Mesendoderm (in vitro differentiated cells): ENCODE measurements at regions not wholly inside any gene's neighbourhood (a gene's known extent, or its start where the extent isn't known, plus 50 kb on each side); places are given as distances from the start of the nearest gene placed in this dataset.
A peak's percentile ranks its signal among the peaks of the same experiment; 100 is the strongest.

Experiments
- DNase-seq: peaks from one replicate; pipeline ENCODE4 v3.0.0; 2013
- H2AK5ac ChIP-seq: 2 replicates; pipeline ENCODE4 v1.6.1; 2013; ENCODE audit warnings: low read length, inconsistent platforms
- H2BK120ac ChIP-seq: 2 replicates; pipeline ENCODE4 v1.6.1; 2013; ENCODE audit warnings: low read depth, mild to moderate bottlenecking, low read length, moderate library complexity, mixed read lengths
- H2BK15ac ChIP-seq: replicated peaks from 2 replicates; pipeline ENCODE4 v1.6.1; 2013; ENCODE audit warnings: low read depth, mild to moderate bottlenecking, moderate library complexity
- H2BK5ac ChIP-seq: 2 replicates; pipeline ENCODE4 v1.6.1; 2013; ENCODE audit warnings: low read length, inconsistent platforms
- H3K18ac ChIP-seq: 2 replicates; pipeline ENCODE4 v1.6.1; 2013; ENCODE audit warnings: mild to moderate bottlenecking, low read length, mixed read lengths
- H3K23ac ChIP-seq: one replicate; pipeline ENCODE4 v1.6.1; 2013; ENCODE audit warnings: low read length
- H3K27ac ChIP-seq: 2 replicates; pipeline ENCODE4 v1.5.1; 2013; ENCODE audit warnings: low read depth, mild to moderate bottlenecking, inconsistent platforms, low read length, moderate library complexity
- H3K27me3 ChIP-seq: 2 replicates; pipeline ENCODE4 v1.6.1; 2013; ENCODE audit warnings: low read length, control low read depth, mild to moderate bottlenecking, inconsistent platforms; ENCODE audit not compliant: insufficient read depth, poor library complexity
- H3K36me3 ChIP-seq: 2 replicates; pipeline ENCODE4 v1.6.1; 2013; ENCODE audit warnings: low read length, inconsistent platforms; ENCODE audit not compliant: control insufficient read depth, insufficient read depth
- H3K4ac ChIP-seq: one replicate; pipeline ENCODE4 v1.6.1; 2013; ENCODE audit warnings: low read depth, mild to moderate bottlenecking, low read length, moderate library complexity
- H3K4me1 ChIP-seq: 2 replicates; pipeline ENCODE4 v1.6.1; 2013; ENCODE audit warnings: low read depth, low read length, inconsistent platforms; ENCODE audit not compliant: control insufficient read depth
- H3K4me2 ChIP-seq: 2 replicates; pipeline ENCODE4 v1.6.1; 2013; ENCODE audit warnings: low read length
- H3K4me3 ChIP-seq: 2 replicates; pipeline ENCODE4 v1.5.1; 2013; ENCODE audit warnings: mild to moderate bottlenecking, low read length
- H3K56ac ChIP-seq: one replicate; pipeline ENCODE4 v1.6.1; 2013; ENCODE audit warnings: low read length
- H3K79me1 ChIP-seq: 2 replicates; pipeline ENCODE4 v1.6.1; 2013; ENCODE audit warnings: low read length, inconsistent platforms
- H3K79me2 ChIP-seq: 2 replicates; pipeline ENCODE4 v1.6.1; 2013; ENCODE audit warnings: mild to moderate bottlenecking, low read length; ENCODE audit not compliant: control insufficient read depth, insufficient read depth
- H3K9ac ChIP-seq: 2 replicates; pipeline ENCODE4 v1.6.1; 2013; ENCODE audit warnings: low read length, inconsistent platforms
- H4K5ac ChIP-seq: one replicate; pipeline ENCODE4 v1.6.1; 2013; ENCODE audit warnings: low read length
- H4K8ac ChIP-seq: one replicate; pipeline ENCODE4 v1.6.1; 2013; ENCODE audit warnings: low read depth, mild to moderate bottlenecking, control low read depth, low read length, moderate library complexity
- WGBS: extraction: QIAGEN DNeasy Blood & Tissue Kit; methylation state at CpG from one replicate; pipeline ENCODE4 v1.1.7; 2013; ENCODE audit warnings: low lambda C conversion rate, missing lambda C conversion rate; ENCODE audit not compliant: insufficient coverage; ENCODE audit errors: extremely low coverage; 5-methylcytosine and 5-hydroxymethylcytosine counted together

DNA sequence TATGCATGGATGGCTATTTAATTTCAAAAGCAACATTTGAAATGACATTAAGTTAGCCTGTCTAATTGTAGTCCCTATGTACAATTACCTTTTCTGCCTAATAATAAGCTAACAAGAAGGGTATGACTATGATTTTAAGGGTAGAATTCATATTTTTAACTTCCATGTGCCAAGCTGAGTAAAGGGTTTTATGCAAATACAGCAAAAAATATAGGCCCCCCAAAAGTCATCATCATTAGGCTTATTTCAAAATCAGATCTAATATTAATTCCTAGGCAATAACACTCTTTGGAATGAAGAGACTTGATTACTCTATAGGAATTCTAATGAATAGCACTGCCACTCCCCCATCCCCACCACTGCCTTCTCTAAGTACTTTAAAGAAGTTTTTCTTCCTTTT lies 155.9 kb upstream of the DYNLRB2 start:
- Histone ChIP-seq H2BK120ac (no peak overlapping the region), H3K56ac (no peak overlapping the region), H3K4me1 (no peaks in the 10 kb centered on the region), H2BK5ac (no peak overlapping the region), H3K4me3 (no peak overlapping the region), H3K18ac (no peak overlapping the region), H3K27ac (no peak overlapping the region), H3K79me1 (no peaks in the 10 kb centered on the region), H3K79me2 (no peaks in the 10 kb centered on the region), H4K8ac (no peak overlapping the region), H3K4ac (no peak overlapping the region), H3K27me3 (no peaks in the 10 kb centered on the region), H3K9ac (no peak overlapping the region), H3K23ac (no peak overlapping the region), H2BK15ac (no peak overlapping the region), H3K36me3 (no peaks in the 10 kb centered on the region), H3K4me2 (no peak overlapping the region), H4K5ac (no peak overlapping the region), H2AK5ac (no peak overlapping the region)
- no peak for DNase-seq

DNA sequence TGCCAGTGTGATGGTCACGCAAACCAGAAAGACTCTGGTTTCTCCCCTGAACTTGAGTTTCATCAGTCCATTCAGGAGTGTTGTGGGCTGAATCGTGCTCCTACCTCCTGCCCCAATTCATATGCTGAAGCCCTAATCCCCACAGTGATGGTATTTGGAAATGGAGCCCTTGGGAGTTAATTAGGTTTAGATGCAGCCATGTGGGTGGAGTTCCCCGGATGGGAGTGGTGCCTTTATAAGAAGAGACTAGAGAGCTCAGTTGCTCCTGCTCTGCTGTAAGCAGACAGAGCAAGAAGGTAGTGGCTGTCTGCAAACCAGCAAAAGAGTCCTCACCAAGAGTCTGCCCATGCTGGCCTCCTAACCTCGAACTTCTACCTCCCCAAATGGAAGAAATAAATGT lies 160.3 kb upstream of the DYNLRB2 start:
- no peak overlapping the region for H2BK120ac ChIP-seq
- no peak overlapping the region for H3K4me2 ChIP-seq
- H2AK5ac ChIP-seq: no peak overlapping the region
- H3K79me2 ChIP-seq: no peaks in the 10 kb centered on the region
- no peak overlapping the region for H3K9ac ChIP-seq
- WGBS: no CpG with 5 or more reads among the region's 4 CpGs
- H3K4me1 ChIP-seq: no peaks in the 10 kb centered on the region
- H3K4me3 ChIP-seq: no peak overlapping the region
- no peak overlapping the region for H3K27ac ChIP-seq
- no peaks in the 10 kb centered on the region for H3K27me3 ChIP-seq
- H2BK15ac ChIP-seq: no peak overlapping the region
- H3K18ac ChIP-seq: no peak overlapping the region
- no peak overlapping the region for H4K5ac ChIP-seq
- H3K36me3 ChIP-seq: no peaks in the 10 kb centered on the region
- H3K4ac ChIP-seq: no peak overlapping the region
- H3K23ac ChIP-seq: no peak overlapping the region
- H4K8ac ChIP-seq: no peak overlapping the region
- no peak for DNase-seq
- no peak overlapping the region for H3K56ac ChIP-seq
- H2BK5ac ChIP-seq: no peak overlapping the region
- no peaks in the 10 kb centered on the region for H3K79me1 ChIP-seq

DNA sequence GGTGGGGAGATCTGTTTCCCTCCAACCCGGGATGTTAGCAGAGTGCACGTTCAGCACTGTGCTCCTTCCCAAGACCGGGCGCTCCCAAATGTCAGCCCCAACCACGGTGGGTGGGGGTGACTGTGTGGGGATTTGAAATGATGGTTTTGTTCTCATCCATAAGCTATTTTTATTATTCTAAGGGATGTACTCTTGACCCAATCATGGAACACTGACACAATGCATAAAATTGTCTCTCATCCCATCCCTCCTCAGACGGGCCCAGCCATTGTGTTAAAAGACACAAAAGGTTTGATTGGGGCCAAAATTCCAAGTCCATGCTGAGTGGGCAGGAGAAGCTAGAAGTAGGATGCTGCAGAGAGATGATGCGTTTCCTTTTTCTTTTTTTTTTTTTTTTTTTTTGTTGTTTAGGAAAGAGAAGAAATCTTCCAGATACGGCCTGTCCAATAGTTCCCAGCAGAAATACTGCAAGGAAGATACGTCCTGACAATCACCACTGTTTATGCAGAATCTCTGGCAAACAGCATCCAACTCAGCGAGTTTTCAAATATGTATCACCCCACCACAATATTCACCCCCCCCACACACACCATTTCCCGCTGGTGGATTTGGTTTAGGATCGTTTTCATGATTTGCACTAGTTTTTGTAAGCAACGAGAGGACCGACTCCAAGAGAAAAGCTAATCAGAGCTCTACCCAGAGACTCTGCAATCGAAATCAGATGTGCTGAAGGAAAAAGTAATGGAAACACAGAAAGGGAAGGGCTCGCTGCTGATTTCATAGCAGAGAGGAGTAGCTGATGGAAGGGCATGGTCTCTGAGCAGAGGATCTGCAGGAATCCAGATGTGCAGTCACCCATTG lies 163.5 kb upstream of the DYNLRB2 start:
- Histone ChIP-seq H2AK5ac (no peak overlapping the region), H2BK15ac (no peak overlapping the region), H3K27ac (no peak overlapping the region), H3K27me3 (no peaks in the 10 kb centered on the region), H2BK5ac (no peak overlapping the region), H3K23ac (no peak overlapping the region), H3K56ac (no peak overlapping the region), H4K5ac (no peak overlapping the region), H3K4me3 (no peak overlapping the region), H3K18ac (no peak overlapping the region), H3K4me2 (no peak overlapping the region), H3K79me1 (no peaks in the 10 kb centered on the region), H3K79me2 (no peaks in the 10 kb centered on the region), H4K8ac (no peak overlapping the region), H3K4me1 (no peaks in the 10 kb centered on the region), H3K36me3 (no peaks in the 10 kb centered on the region), H3K9ac (no peak overlapping the region), H3K4ac (no peak overlapping the region), H2BK120ac (no peak overlapping the region)
- WGBS: no CpG with 5 or more reads among the region's 16 CpGs
- DNase-seq: no peak

DNA sequence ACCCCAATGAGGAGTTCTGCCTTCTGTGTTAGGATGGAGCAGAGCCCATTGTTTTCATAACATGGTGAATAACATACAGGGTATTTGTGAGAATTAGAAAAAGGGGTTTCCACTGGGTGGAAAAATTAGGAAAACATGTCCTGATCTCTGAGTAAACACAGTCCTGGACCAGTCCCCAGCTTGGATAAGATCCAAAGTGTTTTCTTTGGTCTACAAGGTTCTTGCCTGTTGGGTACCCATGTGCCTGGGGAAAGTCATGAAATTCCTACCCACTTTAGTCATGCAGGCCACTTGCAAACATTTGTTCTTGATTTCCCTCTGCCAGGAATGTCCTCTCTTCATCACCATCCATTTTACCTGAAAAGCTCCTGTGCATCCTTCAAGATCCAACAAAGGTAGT lies 164.8 kb upstream of the DYNLRB2 start:
- no peak overlapping the region for H3K4ac ChIP-seq
- no peak for DNase-seq

DNA sequence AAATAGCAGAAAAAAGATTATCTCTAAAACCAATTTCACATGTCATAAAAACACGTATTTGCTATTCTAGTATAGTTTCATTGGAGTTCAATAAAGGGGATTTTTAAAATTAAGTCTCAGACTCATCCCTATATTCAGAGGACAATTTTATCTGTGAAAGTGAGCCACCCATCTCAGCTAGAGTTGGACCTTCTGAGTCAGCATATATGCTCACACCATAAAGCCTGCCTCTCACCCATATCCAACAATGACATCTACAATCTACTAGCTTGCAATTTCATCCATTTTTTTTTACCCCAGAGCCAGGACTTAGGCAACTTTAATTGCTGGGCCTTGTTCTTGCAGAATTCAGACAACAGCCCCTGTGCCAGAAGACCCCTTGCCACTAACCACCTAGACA lies 165.3 kb upstream of the DYNLRB2 start:
- H3K79me1 ChIP-seq: no peaks in the 10 kb centered on the region
- no peak overlapping the region for H3K56ac ChIP-seq
- H3K79me2 ChIP-seq: no peaks in the 10 kb centered on the region
- no peak overlapping the region for H3K23ac ChIP-seq
- WGBS: no CpG with 5 or more reads among the region's 1 CpG
- H3K18ac ChIP-seq: no peak overlapping the region
- H3K4me1 ChIP-seq: no peaks in the 10 kb centered on the region
- no peak overlapping the region for H3K27ac ChIP-seq
- no peak overlapping the region for H2BK120ac ChIP-seq
- H3K36me3 ChIP-seq: no peaks in the 10 kb centered on the region
- H3K4ac ChIP-seq: no peak overlapping the region
- no peak overlapping the region for H4K8ac ChIP-seq
- no peaks in the 10 kb centered on the region for H3K27me3 ChIP-seq
- no peak overlapping the region for H2BK15ac ChIP-seq
- H4K5ac ChIP-seq: no peak overlapping the region
- no peak overlapping the region for H2BK5ac ChIP-seq
- no peak overlapping the region for H2AK5ac ChIP-seq
- no peak for DNase-seq
- H3K4me2 ChIP-seq: no peak overlapping the region
- no peak overlapping the region for H3K4me3 ChIP-seq
- no peak overlapping the region for H3K9ac ChIP-seq

More for the DNA sequence above, 164.8 kb upstream of the DYNLRB2 start:
- Histone ChIP-seq H3K18ac (no peak overlapping the region), H3K4me2 (no peak overlapping the region), H3K56ac (no peak overlapping the region), H3K36me3 (no peaks in the 10 kb centered on the region), H4K8ac (no peak overlapping the region), H3K27me3 (no peaks in the 10 kb centered on the region), H2AK5ac (no peak overlapping the region), H3K4me1 (no peaks in the 10 kb centered on the region), H2BK15ac (no peak overlapping the region), H4K5ac (no peak overlapping the region), H2BK120ac (no peak overlapping the region), H3K9ac (no peak overlapping the region), H3K27ac (no peak overlapping the region), H3K4me3 (no peak overlapping the region), H2BK5ac (no peak overlapping the region), H3K79me1 (no peaks in the 10 kb centered on the region), H3K79me2 (no peaks in the 10 kb centered on the region), H3K23ac (no peak overlapping the region)

DNA sequence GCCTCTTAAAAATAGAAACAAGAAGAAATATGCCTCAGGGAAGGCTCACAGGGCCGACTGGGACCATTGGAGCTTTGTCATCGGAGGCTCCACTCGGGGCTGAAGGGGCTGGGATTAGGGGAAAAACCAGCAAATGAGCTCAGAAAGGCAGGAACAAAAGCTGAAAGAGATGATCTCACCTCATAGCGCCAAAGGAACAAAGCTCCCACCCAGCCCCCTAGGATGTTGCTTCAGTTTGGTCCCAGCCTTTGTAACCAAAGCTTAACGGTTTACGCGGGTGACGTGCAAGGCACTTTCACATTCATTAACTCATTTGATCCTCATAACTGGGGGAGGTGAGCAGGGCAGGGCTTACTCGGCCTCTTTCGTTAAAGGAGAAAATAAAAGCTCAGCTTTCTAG lies 168.5 kb upstream of the DYNLRB2 start:
- DNase-seq: peak; percentile 7
- Histone ChIP-seq H3K4me2 (no peak overlapping the region), H3K9ac (no peak overlapping the region), H3K27me3 (no peaks in the 10 kb centered on the region), H3K4me1 (no peaks in the 10 kb centered on the region), H3K27ac (no peak overlapping the region), H3K4ac (no peak overlapping the region), H2BK5ac (no peak overlapping the region), H3K79me1 (no peaks in the 10 kb centered on the region), H2AK5ac (no peak overlapping the region), H4K8ac (no peak overlapping the region), H3K23ac (no peak overlapping the region), H4K5ac (no peak overlapping the region), H2BK120ac (no peak overlapping the region), H3K4me3 (no peak overlapping the region), H2BK15ac (no peak overlapping the region), H3K18ac (no peak overlapping the region), H3K36me3 (no peaks in the 10 kb centered on the region), H3K79me2 (no peaks in the 10 kb centered on the region), H3K56ac (no peak overlapping the region)
- WGBS: no CpG with 5 or more reads among the region's 10 CpGs
